ENCODE measurements at regions not wholly inside any gene's neighbourhood (a gene's known extent, or its start where the extent isn't known, plus 50 kb on each side); places are given as distances from the start of the nearest gene placed in this dataset.
"Not testable (repeated sequence)": the region's sequence is repeated elsewhere in the genome, so short reads cannot be mapped to it uniquely, and the experiment has no call there.

DNA sequence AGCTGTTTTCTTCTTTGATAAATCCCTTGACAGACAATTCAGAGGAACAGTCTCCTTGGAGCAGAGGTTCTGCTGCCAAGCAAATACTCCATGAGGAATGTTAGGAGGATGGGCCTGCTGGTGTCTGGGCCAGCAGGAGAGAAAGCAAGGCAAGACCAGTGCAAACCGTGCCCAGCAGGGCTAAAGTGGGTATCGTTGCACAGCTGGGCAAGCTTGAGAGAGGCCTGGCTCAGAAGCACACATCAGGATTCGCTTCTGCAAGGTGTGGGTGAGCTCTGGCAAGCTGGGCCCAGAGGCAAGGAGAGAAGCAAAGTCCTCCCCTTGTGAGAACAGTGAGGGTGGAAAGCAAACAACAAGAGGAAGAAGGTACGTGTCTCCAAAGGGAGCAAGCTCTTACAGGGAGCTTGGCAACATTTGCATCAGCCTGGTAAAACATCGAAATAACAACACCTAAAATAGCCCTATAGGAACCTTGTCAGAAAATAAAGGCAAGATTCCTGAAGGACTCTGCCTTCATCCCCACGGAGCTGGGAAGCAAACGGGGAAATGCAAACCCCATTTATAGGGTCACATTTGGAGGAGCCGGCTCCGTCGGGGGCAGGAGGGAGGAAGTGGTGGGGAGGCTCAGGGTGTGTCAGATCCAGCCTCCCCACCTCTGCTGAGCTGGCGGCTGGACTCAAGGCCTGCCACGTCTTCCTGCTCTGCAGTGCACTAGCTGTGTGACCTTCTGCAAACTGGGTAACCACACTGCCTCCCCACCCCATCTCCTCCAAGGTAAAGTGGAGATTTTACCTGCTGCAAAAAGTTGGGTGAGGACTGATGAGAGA lies 62.3 kb upstream of the HIVEP3 start:
- no peak for DNase-seq

GRCh38 chr1:41978986-41979385 lies 60.3 kb upstream of the HIVEP3 start:
- no peak for DNase-seq

- no peak for DNase-seq
Measured at GRCh38 chr1:41977326-41977725, 58.6 kb upstream of the HIVEP3 start.

- DNase-seq = no peak
Measured at GRCh38 chr1:41976671-41977070, 57.9 kb upstream of the HIVEP3 start.

GRCh38 chr1:41975850-41976569 lies 57.3 kb upstream of the HIVEP3 start:
- no peak for DNase-seq

- DNase-seq = no peak
Measured at GRCh38 chr1:41975121-41975520, 56.4 kb upstream of the HIVEP3 start.

GRCh38 chr1:41968557-41968956 lies 49.8 kb upstream of the HIVEP3 start:
- DNase-seq = not testable (repeated sequence)
